ENCODE measurements at regions not wholly inside any gene's neighbourhood (a gene's known extent, or its start where the extent isn't known, plus 50 kb on each side); places are given as distances from the start of the nearest gene placed in this dataset.
A peak's percentile ranks its signal among the peaks of the same experiment; 100 is the strongest.

GRCh38 chr1:201691716-201692554 is 137.0 kb upstream of the IPO9 start:
- Histone ChIP-seq H2BK15ac (ENCODE audit: low read length) (no peak overlapping the region; the same call in 1 of the 2 replicates), H3K27me3 (replicated peaks in 1 of 4; ENCODE audit: control insufficient read depth in 3 of 4, extremely low read depth in 1 of 4, insufficient read depth in 3 of 4, low read length in 3 of 4) (no peaks in the 10 kb centered on the region), H3K56ac (replicated peaks; ENCODE audit: insufficient read length, low read depth, low read length) (no peak overlapping the region), H3K4me2 (ENCODE audit: insufficient read depth in 1 of 2, low read depth in 2 of 2, low read length in 2 of 2) (no peak overlapping the region; a peak in 1 of 4 replicates), H3K36me3 (ENCODE audit: control insufficient read depth in 2 of 4, insufficient read depth in 4 of 4, low read length in 3 of 4) (no peaks in the 10 kb centered on the region), H3K23me2 (ENCODE audit: low read depth, low read length) (no peaks in the 10 kb centered on the region), H3K27ac (ENCODE audit: low read depth, low read length) (no peak overlapping the region), H3K79me1 (ENCODE audit: low read depth, low read length) (peaks cover 9% of the 10 kb centered on the region; the same call in 1 of the 2 replicates), H3K9me3 (ENCODE audit: insufficient read depth in 2 of 2, low read depth in 1 of 2, low read length in 1 of 2) (no peaks in the 10 kb centered on the region), H2BK120ac (replicated peaks; ENCODE audit: low read depth, low read length) (no peak overlapping the region), H2AFZ (ENCODE audit: low read length) (no peak overlapping the region), H3K4me3 (ENCODE audit: extremely low read depth in 1 of 4, insufficient read depth in 2 of 4, low read depth in 3 of 4, low read length in 4 of 4) (no peak overlapping the region), H4K91ac (replicated peaks; ENCODE audit: insufficient read length, low read length) (no peak overlapping the region), H3K79me2 (ENCODE audit: control insufficient read depth in 1 of 2, insufficient read depth in 2 of 2, low read length in 2 of 2) (peaks cover 0 to 15% of the 10 kb centered on the region in 2 experiments; a peak in 1 of 4 replicates), H3K14ac (ENCODE audit: insufficient read length) (no peak overlapping the region), H3K9ac (replicated peaks in 1 of 4; ENCODE audit: extremely low read depth in 1 of 4, low read depth in 3 of 4, low read length in 3 of 4) (0 out of 7 replicates have a peak overlapping the region, but pooled peaks of 1 of the 4 experiments have one; percentile 6), H3K4ac (replicated peaks; ENCODE audit: insufficient read length, low read depth, low read length) (peak overlapping the region; percentile 12), H2AK5ac (ENCODE audit: low read depth, low read length) (no peak overlapping the region), H2BK12ac (ENCODE audit: low read depth, low read length) (no peak overlapping the region; the same call in 1 of the 2 replicates), H2BK5ac (ENCODE audit: low read depth, low read length) (no peak overlapping the region), H3K23ac (ENCODE audit: insufficient read length) (no peak overlapping the region), H4K5ac (ENCODE audit: insufficient read length, low read depth, low read length) (no peak overlapping the region), H3K4me1 (replicated peaks in 1 of 4; ENCODE audit: control insufficient read depth in 3 of 4, insufficient read depth in 4 of 4, low read length in 3 of 4) (peaks cover 18 to 36% (median 28%) of the 10 kb centered on the region in 4 experiments), H3K18ac (ENCODE audit: extremely low read depth, low read length) (no peak overlapping the region), H4K8ac (ENCODE audit: extremely low read depth, insufficient read depth, low read length) (no peak overlapping the region), H2BK20ac (ENCODE audit: low read length) (no peak overlapping the region), H4K20me1 (replicated peaks in 1 of 2; ENCODE audit: control insufficient read depth in 1 of 2, insufficient read depth in 2 of 2, low read length in 2 of 2) (no peaks in the 10 kb centered on the region)
- CTCF ChIA-PET (ENCODE audit: partially characterized antibody): interaction anchor here (0.7 to 5.4 kb wide), 5 partner anchors 11 to 133 kb away, joined by 3 to 38 read pairs (median 4); no protein-coding TSS in a partner anchor
- no peak for TF ChIP-seq SRF (IDR thresholded peaks at IDR 0.05; ENCODE audit: low read depth, low read length)
- no peak for TF ChIP-seq NRF1 (IDR thresholded peaks at IDR 0.05; ENCODE audit: low read depth, low read length)
- TF ChIP-seq ATF2 (IDR thresholded peaks at IDR 0.05; ENCODE audit: low read length): no peak
- TF ChIP-seq TAF7 (optimal IDR thresholded peaks at IDR 0.05; ENCODE audit: borderline replicate concordance, low read depth, low read length): no peak
- no peak for TF ChIP-seq CTBP2 (IDR thresholded peaks at IDR 0.05; ENCODE audit: borderline replicate concordance, insufficient read depth, insufficient read length, low read length)
- no peak for TF ChIP-seq ASH2L (IDR thresholded peaks at IDR 0.05; ENCODE audit: low read length)
- no peak for TF ChIP-seq CHD1 (IDR thresholded peaks at IDR 0.05; ENCODE audit: low read depth, low read length)
- no peak for TF ChIP-seq NANOG (IDR thresholded peaks at IDR 0.05; ENCODE audit: insufficient read depth, low read depth, low read length, poor library complexity, severe bottlenecking)
- 85% methylated on average over 6 of the region's 6 CpGs; no CpG with 5 or more reads in 1 of the 2 experiments for WGBS, 2 experiments (ENCODE audit: extremely low coverage in 1 of 2, insufficient coverage in 1 of 2, insufficient read length in 1 of 2, insufficient replicate concordance in 2 of 2, low coverage in 1 of 2, low lambda C conversion rate in 2 of 2, missing lambda C conversion rate in 1 of 2)
- DNase-seq (ENCODE audit: low read depth in 1 of 2, low spot score in 2 of 2) (no peak), FAIRE-seq (no peak)
- POLR2A ChIA-PET (ENCODE audit: partially characterized antibody): no interaction called here

All from H1 (cell line).